Tibial nerve (tissue), 4 donors: ENCODE measurements at regions not wholly inside any gene's neighbourhood (a gene's known extent, or its start where the extent isn't known, plus 50 kb on each side); places are given as distances from the start of the nearest gene placed in this dataset.

Experiments
- DNase-seq, 2 donors: peaks; one replicate each; pipeline ENCODE4 v3.0.0-alpha.2; 2019; ENCODE audit warnings: low spot score in 2 of 2
- H3K27ac ChIP-seq, 4 donors: fragments of 200-600 bp; sonication (generic) in 3 of 4; one replicate each; pipeline ENCODE4 v1.5.1; 2017 to 2019; ENCODE audit warnings: mild to moderate bottlenecking in 1 of 4
- H3K27me3 ChIP-seq, 2 donors: fragments of 200-600 bp; sonication (generic) in 1 of 2; one replicate each; pipeline versions ENCODE4 v1.5.1 to v1.6.0; 2017 to 2019
- H3K36me3 ChIP-seq, 3 donors: fragments of 200-600 bp; sonication (generic); one replicate each; pipeline ENCODE4 v1.5.1; 2018 to 2019
- H3K4me1 ChIP-seq, 4 donors: fragments of 200-600 bp; sonication (generic) in 3 of 4; one replicate each; pipeline ENCODE4 v1.5.1; 2017 to 2019
- H3K4me3 ChIP-seq, 4 donors: fragments of 200-600 bp; sonication (generic) in 3 of 4; one replicate each; pipeline ENCODE4 v1.5.1; 2017 to 2019; ENCODE audit warnings: mild to moderate bottlenecking in 1 of 4, moderate library complexity in 1 of 4
- H3K9me3 ChIP-seq, 4 donors: fragments of 200-600 bp; sonication (generic) in 3 of 4; one replicate each; pipeline ENCODE4 v1.5.1; 2017 to 2019
- CTCF ChIP-seq, 5 experiments: fragments of 200-600 bp in 3 of 5; fragments of 450-650 bp in 2 of 5; sonication (generic) in 3 of 5; IDR thresholded peaks; one replicate each; pipeline ENCODE4 v1.5.1; 2016 to 2019; ENCODE audit warnings: antibody characterized with exemption in 5 of 5, mild to moderate bottlenecking in 3 of 5, moderate library complexity in 2 of 5
- EP300 ChIP-seq, 2 donors: sonication (generic); formaldehyde crosslinking; IDR thresholded peaks; one replicate each; pipeline ENCODE4 v1.6.1; 2017; ENCODE audit warnings: antibody characterized with exemption in 2 of 2, mild to moderate bottlenecking in 1 of 2
- POLR2A ChIP-seq, 2 donors: fragments of 450-650 bp; IDR thresholded peaks; one replicate each; pipeline ENCODE4 v1.6.1; 2017; ENCODE audit warnings: antibody characterized with exemption in 2 of 2, mild to moderate bottlenecking in 2 of 2, moderate library complexity in 2 of 2
- WGBS, 2 donors: methylation state at CpG; one replicate each; pipeline ENCODE4 v1.1.5; 2018; 5-methylcytosine and 5-hydroxymethylcytosine counted together

GRCh38 chr11:38302564-38302963 is 1704.5 kb upstream of the RAG2 start:
- no peak overlapping the region for H3K4me3 ChIP-seq
- no peaks in the 10 kb centered on the region for H3K27me3 ChIP-seq
- no peaks in the 10 kb centered on the region for H3K9me3 ChIP-seq
- H3K4me1 ChIP-seq, result no peaks in the 10 kb centered on the region
- no peak for TF ChIP-seq CTCF (IDR thresholded peaks at IDR 0.05)
- no peak for TF ChIP-seq POLR2A (IDR thresholded peaks at IDR 0.05)
- TF ChIP-seq EP300 (IDR thresholded peaks at IDR 0.05), result no peak
- no peaks in the 10 kb centered on the region for H3K36me3 ChIP-seq
- DNase-seq, result no peak
- WGBS, 2 donors, result 0% methylated on average over 1 of the region's 1 CpG
- H3K27ac ChIP-seq, result no peak overlapping the region

GRCh38 chr11:38300570-38300969 is 1702.5 kb upstream of the RAG2 start:
- Histone ChIP-seq H3K9me3 (peaks cover 0 to 10% (median 0%) of the 10 kb centered on the region in 4 donors), H3K36me3 (no peaks in the 10 kb centered on the region), H3K27ac (no peak overlapping the region), H3K27me3 (no peaks in the 10 kb centered on the region), H3K4me3 (no peak overlapping the region), H3K4me1 (no peaks in the 10 kb centered on the region)
- DNase-seq, result no peak
- TF ChIP-seq CTCF (IDR thresholded peaks at IDR 0.05) (no peak), POLR2A (IDR thresholded peaks at IDR 0.05) (no peak), EP300 (IDR thresholded peaks at IDR 0.05) (no peak)
- WGBS, 2 donors, result 74% methylated on average over 2 of the region's 2 CpGs

GRCh38 chr11:38296211-38296776 is 1698.3 kb upstream of the RAG2 start:
- H3K9me3 ChIP-seq, result peaks cover 0 to 16% (median 0%) of the 10 kb centered on the region in 4 donors
- no peaks in the 10 kb centered on the region for H3K36me3 ChIP-seq
- H3K27ac ChIP-seq, result no peak overlapping the region
- no peak for DNase-seq
- 94 to 96% methylated on average over 30 to 33 of the region's 33 CpGs for WGBS, 2 donors
- no peaks in the 10 kb centered on the region for H3K4me1 ChIP-seq
- no peaks in the 10 kb centered on the region for H3K27me3 ChIP-seq
- no peak overlapping the region for H3K4me3 ChIP-seq
- no peak for TF ChIP-seq CTCF (IDR thresholded peaks at IDR 0.05)
- no peak for TF ChIP-seq POLR2A (IDR thresholded peaks at IDR 0.05)
- no peak for TF ChIP-seq EP300 (IDR thresholded peaks at IDR 0.05)

- no peak for DNase-seq
- H3K36me3 ChIP-seq, result no peaks in the 10 kb centered on the region
- H3K9me3 ChIP-seq, result peaks cover 0 to 6% (median 1%) of the 10 kb centered on the region in 4 donors
- H3K27ac ChIP-seq, result no peak overlapping the region
- no peak overlapping the region for H3K4me3 ChIP-seq
- H3K27me3 ChIP-seq, result no peaks in the 10 kb centered on the region
- TF ChIP-seq POLR2A (IDR thresholded peaks at IDR 0.05) (no peak), EP300 (IDR thresholded peaks at IDR 0.05) (no peak), CTCF (IDR thresholded peaks at IDR 0.05) (no peak)
- WGBS, 2 donors, result 76 to 78% methylated on average over 4 of the region's 4 CpGs
- no peaks in the 10 kb centered on the region for H3K4me1 ChIP-seq
These were observed 1684.7 kb upstream of the RAG2 start for GRCh38 chr11:38282718-38283117.

- H3K4me1 ChIP-seq, result no peaks in the 10 kb centered on the region
- no peak overlapping the region for H3K4me3 ChIP-seq
- no peak overlapping the region for H3K27ac ChIP-seq
- H3K27me3 ChIP-seq, result no peaks in the 10 kb centered on the region
- peaks cover 0 to 6% (median 0%) of the 10 kb centered on the region in 4 donors for H3K9me3 ChIP-seq
- whole genome bisulfite sequencing, 2 donors, result 96% methylated on average over 30 to 39 of the region's 45 CpGs
- H3K36me3 ChIP-seq, result no peaks in the 10 kb centered on the region
- no peak for DNase-seq
- TF ChIP-seq POLR2A (IDR thresholded peaks at IDR 0.05), result no peak
- no peak for TF ChIP-seq EP300 (IDR thresholded peaks at IDR 0.05)
- no peak for TF ChIP-seq CTCF (IDR thresholded peaks at IDR 0.05)
These were observed 1680.6 kb upstream of the RAG2 start for GRCh38 chr11:38278457-38279141.
